ENCODE measurements at regions not wholly inside any gene's neighbourhood (a gene's known extent, or its start where the extent isn't known, plus 50 kb on each side); places are given as distances from the start of the nearest gene placed in this dataset.
A peak's percentile ranks its signal among the peaks of the same experiment; 100 is the strongest.

GRCh38 chr13:50682002-50682401 lies 161.5 kb downstream of the DLEU7 start:
- no peak overlapping the region for H3K4me2 ChIP-seq (ENCODE audit: low read length)
- no peaks in the 10 kb centered on the region for H3K9me3 ChIP-seq (ENCODE audit: low read length)
- no peak for TF ChIP-seq CTCF (IDR thresholded peaks at IDR 0.05; ENCODE audit: low read length)
- no peak for TF ChIP-seq EZH2 (IDR thresholded peaks at IDR 0.05; ENCODE audit: borderline replicate concordance, low read length)

GRCh38 chr13:50682966-50683365 lies 160.5 kb downstream of the DLEU7 start:
- Histone ChIP-seq H3K9me3 (ENCODE audit: low read length) (no peaks in the 10 kb centered on the region), H3K79me2 (ENCODE audit: insufficient read depth, low read length) (no peaks in the 10 kb centered on the region), H3K27me3 (ENCODE audit: insufficient read depth, low read length) (no peaks in the 10 kb centered on the region), H3K4me3 (ENCODE audit: low read depth, low read length, poor library complexity, severe bottlenecking) (no peak overlapping the region), H3K4me2 (ENCODE audit: low read length) (no peak overlapping the region), H3F3A (ENCODE audit: insufficient read depth, low read length) (no peaks in the 10 kb centered on the region), H3K36me3 (ENCODE audit: insufficient read depth, low read length) (no peaks in the 10 kb centered on the region), H3K9me2 (ENCODE audit: low read depth, low read length) (no peaks in the 10 kb centered on the region), H4K20me1 (ENCODE audit: insufficient read depth, low read length) (no peaks in the 10 kb centered on the region), H2AFZ (ENCODE audit: low read length) (no peak overlapping the region), H3K4me1 (ENCODE audit: insufficient read depth, low read length, severe bottlenecking) (peaks cover 46% of the 10 kb centered on the region), H3K27ac (ENCODE audit: low read depth, low read length, poor library complexity, severe bottlenecking) (no peak overlapping the region), H3K9ac (ENCODE audit: low read length) (no peak overlapping the region)
- TF ChIP-seq EZH2 (IDR thresholded peaks at IDR 0.05; ENCODE audit: borderline replicate concordance, low read length) (no peak), CTCF (IDR thresholded peaks at IDR 0.05; ENCODE audit: low read length) (no peak)

More at GRCh38 chr13:50682002-50682401, 161.5 kb downstream of the DLEU7 start:
- no peaks in the 10 kb centered on the region for H4K20me1 ChIP-seq (ENCODE audit: insufficient read depth, low read length)
- H2AFZ ChIP-seq (ENCODE audit: low read length): no peak overlapping the region
- H3K9ac ChIP-seq (ENCODE audit: low read length): no peak overlapping the region
- no peak overlapping the region for H3K4me3 ChIP-seq (ENCODE audit: low read depth, low read length, poor library complexity, severe bottlenecking)
- no peaks in the 10 kb centered on the region for H3K36me3 ChIP-seq (ENCODE audit: insufficient read depth, low read length)
- H3F3A ChIP-seq (ENCODE audit: insufficient read depth, low read length): no peaks in the 10 kb centered on the region
- peaks cover 52% of the 10 kb centered on the region for H3K4me1 ChIP-seq (ENCODE audit: insufficient read depth, low read length, severe bottlenecking)
- H3K9me2 ChIP-seq (ENCODE audit: low read depth, low read length): no peaks in the 10 kb centered on the region
- H3K27ac ChIP-seq (ENCODE audit: low read depth, low read length, poor library complexity, severe bottlenecking): no peak overlapping the region
- no peaks in the 10 kb centered on the region for H3K79me2 ChIP-seq (ENCODE audit: insufficient read depth, low read length)
- H3K27me3 ChIP-seq (ENCODE audit: insufficient read depth, low read length): no peaks in the 10 kb centered on the region

- Histone ChIP-seq H2AFZ (ENCODE audit: low read length) (peak overlapping the region; percentile 19), H3K27me3 (ENCODE audit: insufficient read depth, low read length) (no peaks in the 10 kb centered on the region), H3K36me3 (ENCODE audit: insufficient read depth, low read length) (no peaks in the 10 kb centered on the region), H3K9ac (ENCODE audit: low read length) (no peak overlapping the region), H3F3A (ENCODE audit: insufficient read depth, low read length) (no peaks in the 10 kb centered on the region), H3K4me1 (ENCODE audit: insufficient read depth, low read length, severe bottlenecking) (peaks cover 38% of the 10 kb centered on the region), H4K20me1 (ENCODE audit: insufficient read depth, low read length) (no peaks in the 10 kb centered on the region), H3K27ac (ENCODE audit: low read depth, low read length, poor library complexity, severe bottlenecking) (peak overlapping the region; percentile 51), H3K9me3 (ENCODE audit: low read length) (no peaks in the 10 kb centered on the region), H3K4me3 (ENCODE audit: low read depth, low read length, poor library complexity, severe bottlenecking) (no peak overlapping the region), H3K79me2 (ENCODE audit: insufficient read depth, low read length) (no peaks in the 10 kb centered on the region), H3K9me2 (ENCODE audit: low read depth, low read length) (no peaks in the 10 kb centered on the region), H3K4me2 (ENCODE audit: low read length) (no peak overlapping the region)
- TF ChIP-seq EZH2 (IDR thresholded peaks at IDR 0.05; ENCODE audit: borderline replicate concordance, low read length): no peak
- TF ChIP-seq CTCF (IDR thresholded peaks at IDR 0.05; ENCODE audit: low read length): no peak
These were observed 159.1 kb downstream of the DLEU7 start for GRCh38 chr13:50684366-50684765.

Data from OCI-LY1 (cell line).